DOHH2 (cell line): ENCODE measurements at regions not wholly inside any gene's neighbourhood (a gene's known extent, or its start where the extent isn't known, plus 50 kb on each side); places are given as distances from the start of the nearest gene placed in this dataset.

Source experiments
- EZH2phosphoT487 ChIP-seq: fragments of 200-600 bp; sonication (generic); IDR thresholded peaks from 2 replicates; pipeline ENCODE4 v1.6.1; 2017; ENCODE audit warnings: borderline replicate concordance, mild to moderate bottlenecking, antibody characterized with exemption, low read length, moderate library complexity, mixed read lengths
- TF ChIP-seq, protein P1 (sequence below): fragments of 200-600 bp; sonication (generic); IDR thresholded peaks from one replicate; pipeline ENCODE4 v1.5.1; 2014; ENCODE audit warnings: antibody characterized with exemption, mild to moderate bottlenecking, low read depth, low read length; ENCODE audit not compliant: poor library complexity, severe bottlenecking

DNA sequence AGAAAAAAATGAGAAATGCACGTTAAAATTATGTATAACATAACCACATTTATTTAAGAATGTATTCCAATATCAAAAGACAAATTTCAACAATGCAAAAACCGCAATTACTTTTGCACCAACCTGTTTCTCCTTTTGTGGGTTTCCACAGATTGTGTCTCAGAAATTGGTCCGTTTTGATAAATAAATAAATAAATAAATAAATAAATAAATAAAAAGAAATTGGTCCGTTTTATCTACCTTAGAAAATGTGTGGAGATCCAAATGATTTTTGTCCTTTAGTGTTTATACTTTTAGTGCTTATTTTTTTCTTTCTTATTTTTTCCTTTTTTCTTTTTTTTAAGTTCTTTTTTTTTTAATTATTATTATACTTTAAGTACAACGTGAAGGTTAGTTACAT is 1682.2 kb upstream of the TMEFF2 start:
- TF ChIP-seq, protein P1, sequence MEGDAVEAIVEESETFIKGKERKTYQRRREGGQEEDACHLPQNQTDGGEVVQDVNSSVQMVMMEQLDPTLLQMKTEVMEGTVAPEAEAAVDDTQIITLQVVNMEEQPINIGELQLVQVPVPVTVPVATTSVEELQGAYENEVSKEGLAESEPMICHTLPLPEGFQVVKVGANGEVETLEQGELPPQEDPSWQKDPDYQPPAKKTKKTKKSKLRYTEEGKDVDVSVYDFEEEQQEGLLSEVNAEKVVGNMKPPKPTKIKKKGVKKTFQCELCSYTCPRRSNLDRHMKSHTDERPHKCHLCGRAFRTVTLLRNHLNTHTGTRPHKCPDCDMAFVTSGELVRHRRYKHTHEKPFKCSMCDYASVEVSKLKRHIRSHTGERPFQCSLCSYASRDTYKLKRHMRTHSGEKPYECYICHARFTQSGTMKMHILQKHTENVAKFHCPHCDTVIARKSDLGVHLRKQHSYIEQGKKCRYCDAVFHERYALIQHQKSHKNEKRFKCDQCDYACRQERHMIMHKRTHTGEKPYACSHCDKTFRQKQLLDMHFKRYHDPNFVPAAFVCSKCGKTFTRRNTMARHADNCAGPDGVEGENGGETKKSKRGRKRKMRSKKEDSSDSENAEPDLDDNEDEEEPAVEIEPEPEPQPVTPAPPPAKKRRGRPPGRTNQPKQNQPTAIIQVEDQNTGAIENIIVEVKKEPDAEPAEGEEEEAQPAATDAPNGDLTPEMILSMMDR, result no peak
- no peak for TF ChIP-seq EZH2phosphoT487
